Ammon's horn (tissue), 1 donor: ENCODE measurements at regions not wholly inside any gene's neighbourhood (a gene's known extent, or its start where the extent isn't known, plus 50 kb on each side); places are given as distances from the start of the nearest gene placed in this dataset.

Experiments
- DNase-seq: peaks from one replicate; pipeline ENCODE4 v3.0.0-alpha.2; 2016; ENCODE audit warnings: low spot score

DNA sequence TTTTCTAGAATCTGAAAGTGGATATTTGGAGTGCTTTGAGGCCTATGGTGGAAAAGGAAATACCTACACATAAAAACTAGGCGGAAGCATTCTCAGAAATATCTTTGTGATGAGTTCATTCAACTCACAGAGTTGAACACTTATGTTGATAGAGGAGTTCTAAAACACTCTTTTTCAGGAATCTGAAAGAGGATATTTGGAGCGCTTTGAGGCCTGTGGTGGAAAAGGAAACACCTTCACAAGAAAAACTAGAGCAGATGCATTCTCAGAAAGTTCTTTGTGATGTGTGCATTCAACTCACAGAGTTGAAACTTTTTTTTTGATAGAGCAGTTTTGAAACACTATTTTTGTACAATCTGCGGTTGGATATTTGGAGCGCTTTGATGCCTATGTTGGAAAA, 1250.0 kb upstream of the DEFB115 start:
- peak; percentile 1 for DNase-seq
